HG03103 (cell line): ENCODE measurements at regions not wholly inside any gene's neighbourhood (a gene's known extent, or its start where the extent isn't known, plus 50 kb on each side); places are given as distances from the start of the nearest gene placed in this dataset.
"Not testable (repeated sequence)": the region's sequence is repeated elsewhere in the genome, so short reads cannot be mapped to it uniquely, and the experiment has no call there.

Source experiments
- ATAC-seq: cut with Tn5 transposase; IDR thresholded peaks from one replicate; pipeline ENCODE4 v1.9.1; 2021; ENCODE audit warnings: low read depth; ENCODE audit not compliant: unreplicated experiment

DNA sequence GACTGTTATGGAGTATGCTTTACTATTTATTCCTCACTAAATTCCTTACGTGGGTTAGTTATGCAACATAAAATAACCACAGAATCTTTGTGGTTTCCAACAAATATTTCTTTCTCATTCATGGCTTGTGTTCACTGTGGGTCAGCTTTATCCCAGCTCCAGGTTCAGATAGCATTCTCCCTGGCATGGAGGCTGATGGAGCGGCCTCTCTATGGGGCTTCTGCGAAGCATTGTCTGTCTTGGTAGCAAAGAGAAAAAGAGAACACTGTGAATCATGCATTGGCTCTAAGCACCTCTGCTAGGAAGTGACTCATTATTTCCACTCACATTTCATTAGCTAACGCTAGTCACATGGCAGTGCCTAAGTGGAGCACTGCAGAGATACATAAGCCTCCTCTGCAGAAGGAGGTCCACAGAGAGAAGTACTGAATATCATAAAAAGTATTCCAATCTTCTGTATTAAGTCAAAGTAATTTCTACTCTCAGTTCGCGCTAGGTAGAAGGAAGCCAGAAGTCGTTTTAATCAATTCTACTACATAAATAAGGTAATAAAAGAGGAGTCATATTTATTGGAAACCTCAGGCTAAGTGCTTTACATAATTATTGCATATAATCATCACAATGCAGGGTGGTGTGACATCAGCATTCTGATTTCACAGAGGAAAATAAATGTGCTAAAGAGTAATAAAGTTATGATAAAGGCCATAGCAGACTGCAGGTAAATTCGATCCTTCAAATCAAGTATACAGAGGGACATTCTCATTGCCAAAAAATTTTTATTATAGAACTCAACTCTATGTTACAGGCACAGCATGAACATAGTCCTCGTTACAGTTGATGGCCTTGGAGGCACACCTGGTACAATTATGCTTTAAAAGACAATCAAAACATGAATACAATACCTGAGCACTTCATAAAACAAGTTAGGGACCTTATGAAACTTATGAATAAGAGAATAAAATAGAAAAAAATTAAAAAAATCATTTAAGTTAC, 531.1 kb downstream of the CETN3 start:
- ATAC-seq: no peak

DNA sequence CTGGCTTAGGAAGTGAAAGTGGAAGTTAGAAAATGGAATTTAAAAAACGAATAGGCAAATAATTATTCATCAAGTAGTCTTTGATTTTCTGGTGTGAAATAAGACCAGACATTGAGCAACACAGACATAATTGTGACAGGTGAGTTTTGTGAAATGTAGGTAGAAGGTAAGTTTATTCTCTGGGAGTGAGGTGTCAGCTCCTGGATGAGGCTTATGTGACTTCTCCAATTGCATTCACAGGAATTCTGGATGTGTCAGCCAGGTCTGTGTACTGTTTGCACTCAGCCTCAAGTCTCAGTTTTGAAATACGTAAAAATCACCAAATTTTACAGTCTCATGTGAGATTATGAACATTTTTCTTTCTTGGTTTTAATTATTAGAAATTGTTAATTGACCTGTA, 537.6 kb downstream of the CETN3 start:
- ATAC-seq: no peak

DNA sequence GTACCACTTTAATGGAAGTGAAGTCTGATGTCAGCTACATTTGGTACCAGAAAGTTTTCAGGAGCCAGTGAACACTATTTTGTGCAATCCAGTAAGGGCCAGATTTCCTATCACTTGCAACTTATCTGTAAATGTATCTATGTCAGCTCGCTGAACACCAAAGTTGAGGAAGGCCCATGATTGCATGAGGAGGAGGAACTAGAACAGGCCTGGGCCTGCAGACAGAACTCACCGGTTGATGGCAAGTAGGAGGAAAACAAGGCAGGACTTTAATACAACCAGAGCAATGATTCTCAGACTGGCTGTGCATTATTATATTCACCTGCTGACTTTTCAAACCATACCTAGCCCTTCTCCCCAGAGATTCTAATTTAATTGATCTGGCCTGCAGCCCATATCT, 540.2 kb downstream of the CETN3 start:
- no peak for ATAC-seq

DNA sequence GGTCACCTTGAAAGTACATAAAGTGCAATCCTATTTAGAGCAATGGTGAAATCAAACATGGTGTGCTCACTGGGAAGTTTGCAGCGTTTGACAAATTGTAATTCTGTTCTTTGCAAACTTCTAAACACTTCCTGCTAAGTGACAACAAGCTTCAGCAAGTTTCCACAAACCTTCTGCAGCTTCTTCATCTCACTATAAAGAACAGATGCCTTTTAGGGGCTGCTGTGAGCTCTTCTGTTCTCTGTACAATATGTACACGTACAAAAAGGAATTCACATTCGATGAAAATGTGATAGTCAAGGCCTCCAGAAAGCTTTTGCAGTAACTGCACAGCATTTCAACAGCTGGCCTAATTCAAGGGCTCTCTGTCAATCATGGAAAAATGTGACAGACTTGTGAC, 543.1 kb downstream of the CETN3 start:
- no peak for ATAC-seq

- ATAC-seq: no peak
Observed at GRCh38 chr5:89864941-89865340, 544.6 kb downstream of the CETN3 start.

DNA sequence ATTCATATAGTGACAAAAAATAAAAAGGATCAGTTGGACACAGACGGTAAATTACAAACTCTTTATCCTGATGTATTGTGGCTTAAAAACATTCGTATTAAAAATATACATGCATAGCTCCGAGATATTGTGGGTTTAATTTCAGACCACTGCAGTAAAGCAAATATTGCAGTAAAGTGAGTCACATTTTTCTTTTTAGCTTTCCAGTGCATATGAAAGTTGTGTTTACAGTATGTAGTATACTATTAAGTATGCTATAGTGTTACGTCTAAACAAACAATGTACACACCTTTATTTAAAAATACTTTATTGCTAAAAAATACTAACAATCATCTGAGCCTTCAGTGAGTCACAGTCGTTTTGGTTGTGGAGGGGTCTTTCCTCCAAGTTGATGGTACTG, 551.8 kb downstream of the CETN3 start:
- ATAC-seq: no peak

DNA sequence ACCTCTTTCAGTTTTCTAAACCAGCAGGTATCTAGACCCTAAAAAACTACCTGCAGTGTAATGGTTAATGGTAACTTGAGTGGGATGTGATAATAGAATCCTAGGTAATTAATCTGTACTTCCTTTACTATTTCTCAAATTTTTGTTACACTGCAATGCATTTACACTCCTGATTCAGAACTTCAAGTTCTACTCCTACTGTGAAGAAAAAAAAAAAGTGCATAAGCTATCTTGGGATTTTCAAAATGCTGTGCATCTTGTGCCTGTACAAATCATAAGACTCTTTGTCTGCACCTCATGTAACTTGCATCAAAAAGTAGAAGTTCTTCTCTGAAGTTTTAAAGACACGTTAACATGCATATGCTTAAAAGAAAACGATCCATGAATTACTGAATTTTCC, 554.1 kb downstream of the CETN3 start:
- ATAC-seq: no peak

DNA sequence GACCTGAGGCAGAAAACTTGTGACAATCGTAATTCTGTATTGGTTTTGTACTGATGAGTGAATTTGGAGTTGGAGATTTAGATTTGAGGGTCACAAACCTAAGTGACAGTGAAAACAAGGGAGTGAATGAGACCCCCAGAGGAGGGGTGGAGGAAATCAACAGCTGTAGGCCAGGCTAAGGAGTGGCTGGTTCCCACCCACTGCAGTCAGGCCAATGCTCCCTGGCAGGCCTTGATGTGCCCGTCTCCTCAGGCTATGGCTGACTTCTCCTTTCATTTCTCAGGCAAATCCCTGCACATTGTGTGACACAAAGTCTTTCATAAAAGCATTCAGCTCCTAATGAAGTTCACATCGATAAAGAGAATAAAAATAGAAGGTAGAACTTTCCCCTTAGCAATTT, 557.6 kb downstream of the CETN3 start:
- no peak for ATAC-seq

DNA sequence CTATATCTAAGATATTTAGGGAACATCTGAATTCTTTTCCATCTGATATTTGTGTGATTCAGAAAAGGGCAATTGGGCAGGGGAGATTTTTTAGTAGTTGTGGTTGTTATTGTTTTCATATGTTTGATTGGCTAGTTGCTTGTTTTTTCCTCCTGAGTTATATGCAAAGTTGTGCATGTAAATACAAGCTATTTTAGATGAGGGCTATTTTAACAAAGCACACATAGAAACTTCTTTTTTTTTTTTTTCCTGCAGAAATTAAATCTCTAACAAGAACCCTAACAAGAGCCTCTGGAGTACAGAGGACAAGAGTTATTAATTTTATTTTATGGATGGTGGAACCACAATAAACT, 559.1 kb downstream of the CETN3 start:
- no peak for ATAC-seq

GRCh38 chr5:89849830-89850512, 559.6 kb downstream of the CETN3 start:
- ATAC-seq: no peak

DNA sequence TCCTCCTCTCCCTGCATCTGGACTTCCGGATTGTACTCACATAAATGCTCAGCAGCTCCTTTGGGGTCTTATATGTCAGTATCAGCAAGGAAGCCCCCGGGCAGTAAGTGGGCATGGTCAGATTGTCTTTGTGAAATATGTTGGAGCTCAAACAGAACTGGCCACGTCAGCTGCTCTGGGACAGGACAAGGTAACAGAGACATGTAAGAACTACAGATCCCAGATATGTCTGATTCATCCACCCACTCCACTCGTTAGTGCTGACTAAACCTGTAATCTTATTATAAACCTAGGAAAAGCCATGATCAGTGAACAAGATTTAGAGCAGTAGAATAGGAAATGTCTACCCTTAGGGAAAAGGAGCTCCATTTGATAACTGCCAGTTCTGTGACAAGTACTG, 561.8 kb downstream of the CETN3 start:
- ATAC-seq: no peak

GRCh38 chr5:89844548-89844947, 565.0 kb downstream of the CETN3 start:
- no peak for ATAC-seq

GRCh38 chr5:89842531-89842930, 567.0 kb downstream of the CETN3 start:
- no peak for ATAC-seq

DNA sequence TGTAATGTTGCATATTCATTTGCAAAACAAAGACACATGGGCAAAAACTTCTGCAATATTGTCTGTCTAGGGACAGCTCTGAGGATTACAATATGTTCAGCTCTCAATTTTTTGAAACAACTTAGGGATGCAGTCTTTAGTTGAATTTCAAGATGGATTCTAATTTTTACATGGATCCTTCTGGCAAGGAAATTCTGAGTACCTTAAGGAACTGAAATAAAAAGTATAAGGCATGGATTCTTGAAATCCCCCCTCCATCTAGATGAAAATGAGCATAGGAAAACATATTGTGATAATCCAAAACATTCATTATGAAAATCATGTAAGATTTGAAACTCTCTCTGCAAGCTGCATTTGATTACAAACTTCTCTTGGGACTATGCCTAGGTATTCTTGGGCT, 568.6 kb downstream of the CETN3 start:
- no peak for ATAC-seq

- no peak for ATAC-seq
Observed at GRCh38 chr5:89830691-89831090, 578.9 kb downstream of the CETN3 start.

- no peak for ATAC-seq
Observed at GRCh38 chr5:89827960-89828359, 581.6 kb downstream of the CETN3 start.

- no peak for ATAC-seq
Observed at GRCh38 chr5:89827359-89827758, 582.2 kb downstream of the CETN3 start.

GRCh38 chr5:89826938-89827337, 582.6 kb downstream of the CETN3 start:
- ATAC-seq: no peak

- ATAC-seq: no peak
Observed at GRCh38 chr5:89823046-89823445, 586.5 kb downstream of the CETN3 start.

DNA sequence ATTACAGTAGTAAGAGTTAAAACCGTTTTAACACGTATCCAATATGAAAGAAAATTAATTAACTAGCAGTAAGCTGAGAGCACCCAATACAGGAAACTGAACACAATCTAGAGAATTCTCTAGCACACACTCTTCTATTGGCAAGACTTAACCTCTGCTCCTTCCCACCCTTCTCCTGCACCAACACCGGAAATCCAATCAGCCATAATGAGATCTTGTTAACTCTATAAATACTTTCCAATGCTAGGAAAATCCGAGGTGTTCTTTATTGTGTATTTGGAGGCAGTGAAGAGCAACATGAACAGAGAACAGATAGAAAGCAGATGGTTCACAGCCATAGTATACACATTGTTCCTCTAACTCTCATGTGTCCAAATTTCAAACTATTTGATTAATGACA, 591.7 kb downstream of the CETN3 start:
- no peak for ATAC-seq

DNA sequence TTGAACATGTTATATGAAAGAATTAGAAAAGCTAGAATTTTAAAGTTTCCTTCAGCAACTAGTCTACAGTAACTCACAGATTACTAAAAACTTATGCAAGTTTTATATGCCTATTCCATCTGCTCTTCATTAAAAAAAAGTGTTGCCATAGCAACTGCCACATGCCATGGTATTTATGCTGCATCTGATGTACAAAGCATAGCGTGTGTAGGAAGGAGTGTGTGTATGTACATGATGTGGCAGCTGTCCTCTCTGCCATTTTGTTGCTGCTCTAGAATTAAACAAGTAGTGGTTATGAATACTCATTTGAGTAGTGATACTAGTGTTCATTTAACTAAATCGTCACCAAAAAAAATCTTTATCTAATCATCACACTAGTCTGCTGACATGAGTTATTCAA, 593.5 kb downstream of the CETN3 start:
- no peak for ATAC-seq

DNA sequence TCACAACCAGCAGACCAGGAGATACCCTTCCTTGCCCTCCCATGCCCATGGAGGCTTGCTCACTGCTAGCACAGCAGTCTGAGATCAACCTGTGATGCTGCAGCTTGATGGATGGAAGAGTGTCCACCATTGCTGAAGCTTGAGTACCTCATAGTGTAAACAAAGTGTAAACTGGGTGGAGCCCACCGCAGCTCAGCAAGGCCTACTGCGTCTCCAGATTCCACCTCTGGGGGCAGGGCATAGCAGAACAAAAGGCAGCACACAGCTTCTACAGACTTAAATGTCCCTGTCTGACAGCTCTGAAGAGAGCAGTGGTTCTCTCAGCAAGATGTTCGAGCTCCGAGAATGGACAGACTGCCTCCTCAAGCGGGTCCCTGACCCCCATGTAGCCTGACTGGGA, 608.8 kb downstream of the CETN3 start:
- ATAC-seq: not testable (repeated sequence)
